PC-9 (cell line): ENCODE measurements at regions not wholly inside any gene's neighbourhood (a gene's known extent, or its start where the extent isn't known, plus 50 kb on each side); places are given as distances from the start of the nearest gene placed in this dataset.

ENCODE experiments used
- EZH2 ChIP-seq: fragments of 200-600 bp; sonication (generic); IDR thresholded peaks from 2 replicates; pipeline ENCODE4 v1.8.0; 2017; ENCODE audit warnings: antibody characterized with exemption, low read depth
- TF ChIP-seq, protein P1 (sequence below): fragments of 200-600 bp; sonication (generic); conservative IDR thresholded peaks from 2 replicates; pipeline ENCODE4 v1.6.1; 2017; ENCODE audit warnings: mixed run types, antibody characterized with exemption, mild to moderate bottlenecking, moderate library complexity

DNA sequence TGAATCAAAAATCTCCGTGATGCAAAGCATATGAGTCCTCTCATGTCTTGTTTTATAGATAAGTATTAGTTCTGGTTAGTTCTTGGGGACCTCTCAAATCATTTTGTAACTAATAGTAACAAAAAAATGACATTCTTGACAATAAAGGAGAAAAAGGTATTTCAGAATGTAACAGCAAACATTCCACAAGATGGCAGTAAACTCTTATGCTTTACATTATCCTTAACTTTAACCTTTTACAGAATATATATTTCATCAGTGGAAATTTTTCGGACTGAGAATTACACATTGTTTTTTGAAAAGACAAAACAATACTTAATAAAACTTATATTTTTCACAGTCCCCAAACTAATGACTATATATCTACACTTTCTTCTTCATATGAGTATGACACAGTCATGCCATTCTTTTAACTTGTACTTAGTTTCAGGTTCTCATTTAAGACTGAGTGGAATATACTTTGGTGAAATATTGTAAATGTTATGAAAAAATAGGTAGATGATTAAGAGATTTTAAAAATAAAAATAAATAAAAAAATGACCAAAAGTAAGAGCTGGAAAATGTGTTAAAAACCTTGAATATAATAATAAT, 142.9 kb upstream of the NXPH2 start:
- TF ChIP-seq EZH2: no peak
- TF ChIP-seq, protein P1, sequence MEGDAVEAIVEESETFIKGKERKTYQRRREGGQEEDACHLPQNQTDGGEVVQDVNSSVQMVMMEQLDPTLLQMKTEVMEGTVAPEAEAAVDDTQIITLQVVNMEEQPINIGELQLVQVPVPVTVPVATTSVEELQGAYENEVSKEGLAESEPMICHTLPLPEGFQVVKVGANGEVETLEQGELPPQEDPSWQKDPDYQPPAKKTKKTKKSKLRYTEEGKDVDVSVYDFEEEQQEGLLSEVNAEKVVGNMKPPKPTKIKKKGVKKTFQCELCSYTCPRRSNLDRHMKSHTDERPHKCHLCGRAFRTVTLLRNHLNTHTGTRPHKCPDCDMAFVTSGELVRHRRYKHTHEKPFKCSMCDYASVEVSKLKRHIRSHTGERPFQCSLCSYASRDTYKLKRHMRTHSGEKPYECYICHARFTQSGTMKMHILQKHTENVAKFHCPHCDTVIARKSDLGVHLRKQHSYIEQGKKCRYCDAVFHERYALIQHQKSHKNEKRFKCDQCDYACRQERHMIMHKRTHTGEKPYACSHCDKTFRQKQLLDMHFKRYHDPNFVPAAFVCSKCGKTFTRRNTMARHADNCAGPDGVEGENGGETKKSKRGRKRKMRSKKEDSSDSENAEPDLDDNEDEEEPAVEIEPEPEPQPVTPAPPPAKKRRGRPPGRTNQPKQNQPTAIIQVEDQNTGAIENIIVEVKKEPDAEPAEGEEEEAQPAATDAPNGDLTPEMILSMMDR: peak; percentile 71
